HUES48 (cell line): ENCODE measurements at regions not wholly inside any gene's neighbourhood (a gene's known extent, or its start where the extent isn't known, plus 50 kb on each side); places are given as distances from the start of the nearest gene placed in this dataset.

Experiments used
- H3K27ac ChIP-seq: one replicate; pipeline ENCODE4 v1.7.0; 2013; ENCODE audit warnings: low read depth, low read length, inconsistent platforms
- H3K27me3 ChIP-seq: 2 replicates; pipeline ENCODE4 v1.6.1; 2013; ENCODE audit warnings: mild to moderate bottlenecking, low read length; ENCODE audit not compliant: control insufficient read depth, insufficient read depth
- H3K36me3 ChIP-seq: 2 replicates; pipeline ENCODE4 v1.6.1; 2013; ENCODE audit warnings: low read length; ENCODE audit not compliant: control insufficient read depth, insufficient read depth
- H3K4me1 ChIP-seq: 2 replicates; pipeline ENCODE4 v1.6.1; 2013; ENCODE audit warnings: mild to moderate bottlenecking, low read length; ENCODE audit not compliant: control insufficient read depth, insufficient read depth
- H3K4me3 ChIP-seq: 2 replicates; pipeline ENCODE4 v1.5.1; 2013; ENCODE audit warnings: mild to moderate bottlenecking, low read depth, low read length
- H3K9ac ChIP-seq: 2 replicates; pipeline ENCODE4 v1.6.1; 2013; ENCODE audit warnings: mild to moderate bottlenecking, low read depth, low read length, moderate library complexity
- H3K9me3 ChIP-seq: 2 replicates; pipeline ENCODE4 v1.6.1; 2013; ENCODE audit warnings: low read length; ENCODE audit not compliant: control insufficient read depth, insufficient read depth

GRCh38 chr14:22314183-22314820, 274.7 kb downstream of the DAD1 start:
- no peaks in the 10 kb centered on the region for H3K4me1 ChIP-seq
- no peaks in the 10 kb centered on the region for H3K27me3 ChIP-seq
- H3K4me3 ChIP-seq = no peak overlapping the region
- no peaks in the 10 kb centered on the region for H3K9me3 ChIP-seq
- H3K36me3 ChIP-seq = no peaks in the 10 kb centered on the region
- H3K27ac ChIP-seq = no peak overlapping the region
- no peak overlapping the region for H3K9ac ChIP-seq

DNA sequence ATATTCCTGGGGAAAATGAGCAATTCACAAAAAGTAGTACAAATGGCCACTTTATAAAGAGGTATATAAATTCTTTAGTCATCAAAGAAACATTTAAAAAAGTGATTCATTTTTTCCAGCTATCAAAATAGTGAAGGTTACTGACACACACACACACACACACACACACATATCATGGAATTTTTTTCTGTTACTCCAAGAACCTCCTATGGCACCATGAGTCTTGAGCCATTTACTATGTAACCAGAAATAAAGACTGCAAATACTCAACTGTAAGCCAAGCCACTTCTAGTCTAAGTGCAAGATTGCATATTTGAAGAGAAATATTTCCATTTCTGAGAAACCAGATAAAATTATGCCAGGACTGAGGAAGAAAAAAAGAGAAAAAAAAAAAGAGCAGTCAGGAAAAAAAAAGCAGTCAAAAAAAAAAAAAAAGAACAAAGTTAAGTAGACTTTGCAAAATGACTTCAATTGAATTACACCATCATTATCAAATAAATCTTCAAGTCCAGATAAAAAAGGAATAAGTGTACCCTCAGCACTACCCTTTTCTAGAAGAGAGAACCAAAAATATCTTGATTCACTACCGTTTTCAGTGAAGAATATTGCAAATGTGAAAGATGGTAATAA, 275.7 kb downstream of the DAD1 start:
- H3K27me3 ChIP-seq = no peaks in the 10 kb centered on the region
- H3K4me1 ChIP-seq = no peaks in the 10 kb centered on the region
- no peak overlapping the region for H3K9ac ChIP-seq
- H3K36me3 ChIP-seq = no peaks in the 10 kb centered on the region
- H3K4me3 ChIP-seq = no peak overlapping the region
- no peak overlapping the region for H3K27ac ChIP-seq
- H3K9me3 ChIP-seq = no peaks in the 10 kb centered on the region

GRCh38 chr14:22311636-22312035, 277.4 kb downstream of the DAD1 start:
- Histone ChIP-seq H3K27ac (no peak overlapping the region), H3K9me3 (no peaks in the 10 kb centered on the region), H3K4me1 (no peaks in the 10 kb centered on the region), H3K27me3 (no peaks in the 10 kb centered on the region), H3K9ac (no peak overlapping the region), H3K36me3 (no peaks in the 10 kb centered on the region), H3K4me3 (no peak overlapping the region)

GRCh38 chr14:22305607-22306006, 283.4 kb downstream of the DAD1 start:
- Histone ChIP-seq H3K4me3 (no peak overlapping the region), H3K9me3 (no peaks in the 10 kb centered on the region), H3K4me1 (no peaks in the 10 kb centered on the region), H3K27me3 (no peaks in the 10 kb centered on the region), H3K36me3 (no peaks in the 10 kb centered on the region), H3K9ac (no peak overlapping the region), H3K27ac (no peak overlapping the region)

DNA sequence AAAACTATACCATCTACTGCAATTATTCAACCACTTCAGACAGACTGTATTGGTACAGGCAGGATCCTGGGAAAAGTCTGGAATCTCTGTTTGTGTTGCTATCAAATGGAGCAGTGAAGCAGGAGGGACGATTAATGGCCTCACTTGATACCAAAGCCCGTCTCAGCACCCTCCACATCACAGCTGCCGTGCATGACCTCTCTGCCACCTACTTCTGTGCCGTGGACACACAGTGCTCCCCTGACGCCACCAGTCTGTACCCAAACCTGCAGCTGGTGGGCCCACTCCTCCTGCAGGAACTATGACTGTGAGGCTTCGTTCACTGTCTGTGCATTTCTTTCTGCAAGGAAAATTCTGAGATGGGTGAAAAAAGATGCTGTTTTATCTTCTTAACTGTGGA, 284.7 kb downstream of the DAD1 start:
- H3K27me3 ChIP-seq = no peaks in the 10 kb centered on the region
- H3K4me3 ChIP-seq = no peak overlapping the region
- no peaks in the 10 kb centered on the region for H3K4me1 ChIP-seq

DNA sequence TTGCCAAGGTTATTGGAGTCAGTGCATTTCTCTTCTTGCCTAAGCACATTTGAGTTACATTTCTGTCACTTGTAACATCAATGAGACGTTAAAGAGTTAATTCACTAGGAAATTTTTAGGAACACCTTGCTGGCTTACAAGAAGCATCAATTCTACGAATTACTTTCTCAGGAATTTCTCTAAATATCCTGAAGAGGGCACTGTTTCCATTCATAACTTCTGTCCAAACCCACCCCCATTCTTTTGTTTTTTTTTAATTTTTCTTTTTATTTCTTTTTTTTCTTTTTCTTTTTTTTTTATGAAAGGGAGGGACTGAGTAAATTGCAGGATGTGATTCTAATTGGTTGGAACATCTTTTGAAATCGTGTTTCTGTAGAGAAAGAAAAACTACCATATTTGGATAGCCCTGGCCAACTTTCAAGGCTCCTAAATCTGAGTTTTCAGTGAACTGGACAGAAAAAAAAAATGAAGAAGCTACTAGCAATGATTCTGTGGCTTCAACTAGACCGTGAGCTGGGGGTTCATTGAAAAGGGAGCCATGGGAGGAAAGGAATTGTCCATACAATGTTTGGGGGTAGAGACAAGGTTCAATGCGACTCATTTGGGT, 285.3 kb downstream of the DAD1 start:
- Histone ChIP-seq H3K36me3 (no peaks in the 10 kb centered on the region), H3K9me3 (no peaks in the 10 kb centered on the region), H3K9ac (no peak overlapping the region), H3K27ac (no peak overlapping the region), H3K27me3 (no peaks in the 10 kb centered on the region), H3K4me1 (no peaks in the 10 kb centered on the region), H3K4me3 (no peak overlapping the region)

More for the DNA sequence above, 284.7 kb downstream of the DAD1 start:
- H3K9me3 ChIP-seq = no peaks in the 10 kb centered on the region
- H3K9ac ChIP-seq = no peak overlapping the region
- H3K36me3 ChIP-seq = no peaks in the 10 kb centered on the region
- H3K27ac ChIP-seq = no peak overlapping the region

DNA sequence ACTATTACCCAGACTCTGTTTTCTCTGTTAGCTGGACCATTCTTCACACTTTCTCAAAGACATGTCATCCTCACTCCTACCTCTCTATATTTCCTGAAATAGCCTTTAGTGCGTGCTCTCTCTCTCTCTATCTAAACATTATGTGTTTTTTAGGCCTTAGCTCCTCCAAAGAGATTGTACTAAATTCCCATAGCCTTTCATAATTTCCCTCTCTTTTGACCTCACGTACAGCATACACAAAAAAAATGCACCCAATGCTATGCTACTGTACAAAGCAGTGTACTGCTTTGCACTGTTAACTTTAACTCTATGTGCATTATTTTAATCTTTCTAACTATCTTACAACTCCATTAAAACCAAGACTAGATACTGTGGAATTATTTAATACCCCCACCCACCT, 288.4 kb downstream of the DAD1 start:
- no peaks in the 10 kb centered on the region for H3K9me3 ChIP-seq
- H3K27me3 ChIP-seq = no peaks in the 10 kb centered on the region
- no peak overlapping the region for H3K4me3 ChIP-seq
- no peak overlapping the region for H3K9ac ChIP-seq
- H3K4me1 ChIP-seq = peaks cover 10% of the 10 kb centered on the region; the same call in 1 of the 2 replicates
- no peak overlapping the region for H3K27ac ChIP-seq
- H3K36me3 ChIP-seq = no peaks in the 10 kb centered on the region

GRCh38 chr14:22297376-22297775, 291.6 kb downstream of the DAD1 start:
- Histone ChIP-seq H3K27ac (no peak overlapping the region), H3K4me1 (peaks cover 26% of the 10 kb centered on the region), H3K4me3 (no peak overlapping the region), H3K36me3 (no peaks in the 10 kb centered on the region), H3K9ac (no peak overlapping the region), H3K27me3 (no peaks in the 10 kb centered on the region), H3K9me3 (no peaks in the 10 kb centered on the region)

DNA sequence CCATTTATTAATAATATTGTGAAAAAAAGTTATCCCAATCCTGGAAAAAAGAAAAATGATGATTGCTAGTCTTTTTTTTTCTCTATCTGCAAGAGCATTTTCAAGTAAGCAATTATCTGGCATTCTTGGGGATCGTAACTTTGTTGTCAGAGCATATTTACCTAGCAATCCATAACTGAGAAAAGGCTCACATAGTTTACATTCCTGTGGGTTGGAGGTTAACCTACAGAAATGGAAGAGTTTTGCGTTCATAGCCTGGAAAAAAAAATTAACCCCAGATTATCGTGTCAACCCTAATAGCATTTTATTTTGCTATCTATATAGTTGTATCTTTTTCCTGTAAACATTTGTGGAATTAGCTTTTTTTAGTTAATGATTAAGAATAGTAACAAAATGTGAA, 292.3 kb downstream of the DAD1 start:
- Histone ChIP-seq H3K36me3 (no peaks in the 10 kb centered on the region), H3K27me3 (no peaks in the 10 kb centered on the region), H3K27ac (no peak overlapping the region), H3K9me3 (no peaks in the 10 kb centered on the region), H3K4me3 (no peak overlapping the region), H3K4me1 (peaks cover 26% of the 10 kb centered on the region), H3K9ac (no peak overlapping the region)

- H3K36me3 ChIP-seq = no peaks in the 10 kb centered on the region
- H3K9me3 ChIP-seq = no peaks in the 10 kb centered on the region
- no peak overlapping the region for H3K9ac ChIP-seq
- peaks cover 26% of the 10 kb centered on the region for H3K4me1 ChIP-seq
- no peaks in the 10 kb centered on the region for H3K27me3 ChIP-seq
- H3K27ac ChIP-seq = no peak overlapping the region
- no peak overlapping the region for H3K4me3 ChIP-seq
Measured at GRCh38 chr14:22296088-22296487, 292.9 kb downstream of the DAD1 start.

DNA sequence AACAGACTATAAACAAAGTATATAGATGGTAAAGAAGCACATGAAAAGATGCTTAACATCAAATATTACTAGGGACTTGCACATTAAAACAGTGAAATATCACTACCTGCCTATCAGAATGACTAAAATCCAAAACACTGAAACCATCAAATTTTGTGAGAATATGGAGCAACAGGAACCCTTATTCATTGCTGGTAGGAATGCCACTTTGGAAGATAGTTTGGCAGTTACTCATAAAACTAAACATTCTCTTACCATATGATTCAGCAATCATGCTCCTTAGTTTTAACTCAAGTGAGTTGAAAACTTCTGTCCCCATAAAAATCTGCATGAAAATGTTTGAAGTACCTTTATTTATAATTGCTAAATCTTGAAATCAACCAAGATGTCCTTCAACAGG, 297.6 kb downstream of the DAD1 start:
- no peak overlapping the region for H3K4me3 ChIP-seq
- no peaks in the 10 kb centered on the region for H3K36me3 ChIP-seq
- peaks cover 20% of the 10 kb centered on the region for H3K4me1 ChIP-seq
- H3K27ac ChIP-seq = no peak overlapping the region
- no peaks in the 10 kb centered on the region for H3K27me3 ChIP-seq
- no peaks in the 10 kb centered on the region for H3K9me3 ChIP-seq
- no peak overlapping the region for H3K9ac ChIP-seq
